PC-9 (cell line): ENCODE measurements at regions not wholly inside any gene's neighbourhood (a gene's known extent, or its start where the extent isn't known, plus 50 kb on each side); places are given as distances from the start of the nearest gene placed in this dataset.

Experiments
- EZH2 ChIP-seq: fragments of 200-600 bp; sonication (generic); IDR thresholded peaks from 2 replicates; pipeline ENCODE4 v1.8.0; 2017; ENCODE audit warnings: antibody characterized with exemption, low read depth
- TF ChIP-seq, protein P1 (sequence below): fragments of 200-600 bp; sonication (generic); conservative IDR thresholded peaks from 2 replicates; pipeline ENCODE4 v1.6.1; 2017; ENCODE audit warnings: mixed run types, antibody characterized with exemption, mild to moderate bottlenecking, moderate library complexity

- TF ChIP-seq, protein P1, sequence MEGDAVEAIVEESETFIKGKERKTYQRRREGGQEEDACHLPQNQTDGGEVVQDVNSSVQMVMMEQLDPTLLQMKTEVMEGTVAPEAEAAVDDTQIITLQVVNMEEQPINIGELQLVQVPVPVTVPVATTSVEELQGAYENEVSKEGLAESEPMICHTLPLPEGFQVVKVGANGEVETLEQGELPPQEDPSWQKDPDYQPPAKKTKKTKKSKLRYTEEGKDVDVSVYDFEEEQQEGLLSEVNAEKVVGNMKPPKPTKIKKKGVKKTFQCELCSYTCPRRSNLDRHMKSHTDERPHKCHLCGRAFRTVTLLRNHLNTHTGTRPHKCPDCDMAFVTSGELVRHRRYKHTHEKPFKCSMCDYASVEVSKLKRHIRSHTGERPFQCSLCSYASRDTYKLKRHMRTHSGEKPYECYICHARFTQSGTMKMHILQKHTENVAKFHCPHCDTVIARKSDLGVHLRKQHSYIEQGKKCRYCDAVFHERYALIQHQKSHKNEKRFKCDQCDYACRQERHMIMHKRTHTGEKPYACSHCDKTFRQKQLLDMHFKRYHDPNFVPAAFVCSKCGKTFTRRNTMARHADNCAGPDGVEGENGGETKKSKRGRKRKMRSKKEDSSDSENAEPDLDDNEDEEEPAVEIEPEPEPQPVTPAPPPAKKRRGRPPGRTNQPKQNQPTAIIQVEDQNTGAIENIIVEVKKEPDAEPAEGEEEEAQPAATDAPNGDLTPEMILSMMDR, result no peak
- TF ChIP-seq EZH2, result no peak
These were observed 419.8 kb downstream of the CETN3 start for GRCh38 chr5:89989776-89990175.
